ENCODE measurements at regions not wholly inside any gene's neighbourhood (a gene's known extent, or its start where the extent isn't known, plus 50 kb on each side); places are given as distances from the start of the nearest gene placed in this dataset.
"Not testable (repeated sequence)": the region's sequence is repeated elsewhere in the genome, so short reads cannot be mapped to it uniquely, and the experiment has no call there.

DNA sequence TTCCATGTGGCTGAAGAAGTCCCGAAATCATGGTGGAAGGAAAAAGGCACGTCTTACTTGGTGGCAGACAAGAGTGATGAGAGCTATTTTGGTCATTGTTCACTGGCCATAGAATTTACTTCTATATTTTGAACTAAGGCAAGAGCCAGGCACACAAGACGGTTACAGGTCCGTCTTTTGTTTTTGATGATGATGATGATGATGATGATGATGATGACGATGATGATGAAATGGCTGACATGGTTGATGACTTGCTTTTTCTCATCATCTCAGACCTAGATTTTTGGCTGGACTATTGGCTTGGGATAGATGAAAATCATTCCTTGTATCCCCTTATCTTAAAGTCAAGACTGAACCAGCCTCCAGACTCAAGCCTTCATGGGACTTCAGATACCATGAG is 88.7 kb upstream of the ZNF195 start:
- not testable (repeated sequence) for H3K4me3 ChIP-seq (ENCODE audit: low read depth in 1 of 2, low read length in 2 of 2); H3K27ac ChIP-seq (ENCODE audit: low read length); H3K27me3 ChIP-seq (ENCODE audit: low read depth, low read length); H3K9me3 ChIP-seq (ENCODE audit: control insufficient read depth in 1 of 2, low read length in 2 of 2); H3K4me1 ChIP-seq (ENCODE audit: control insufficient read depth in 1 of 2, insufficient read depth in 2 of 2, low read length in 2 of 2); H3K36me3 ChIP-seq (ENCODE audit: control insufficient read depth in 1 of 2, insufficient read depth in 2 of 2, low read length in 2 of 2)

DNA sequence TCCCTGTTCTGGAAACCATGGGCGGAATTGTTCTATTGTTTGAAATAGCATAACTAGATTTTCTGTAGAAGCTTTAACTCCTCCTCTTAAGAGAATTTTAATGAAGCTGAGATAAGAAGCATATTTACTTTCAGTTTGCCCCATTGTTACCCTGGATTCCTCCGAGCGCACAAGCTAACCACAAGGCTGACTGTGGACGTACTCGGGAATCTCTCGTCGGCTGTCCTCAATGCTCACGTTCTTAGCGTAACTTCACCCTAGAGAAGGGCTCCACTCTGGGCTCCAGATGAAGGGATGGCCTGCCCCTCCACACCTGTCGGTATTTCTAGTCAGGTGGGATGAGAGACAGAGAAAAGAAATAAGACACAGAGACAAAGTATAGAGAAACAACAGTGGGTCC is 76.7 kb upstream of the ZNF195 start:
- not testable (repeated sequence) for H3K4me1 ChIP-seq (ENCODE audit: control insufficient read depth in 1 of 2, insufficient read depth in 2 of 2, low read length in 2 of 2); H3K27ac ChIP-seq (ENCODE audit: low read length); H3K36me3 ChIP-seq (ENCODE audit: control insufficient read depth in 1 of 2, insufficient read depth in 2 of 2, low read length in 2 of 2); H3K4me3 ChIP-seq (ENCODE audit: low read depth in 1 of 2, low read length in 2 of 2); H3K27me3 ChIP-seq (ENCODE audit: low read depth, low read length); H3K9me3 ChIP-seq (ENCODE audit: control insufficient read depth in 1 of 2, low read length in 2 of 2)

DNA sequence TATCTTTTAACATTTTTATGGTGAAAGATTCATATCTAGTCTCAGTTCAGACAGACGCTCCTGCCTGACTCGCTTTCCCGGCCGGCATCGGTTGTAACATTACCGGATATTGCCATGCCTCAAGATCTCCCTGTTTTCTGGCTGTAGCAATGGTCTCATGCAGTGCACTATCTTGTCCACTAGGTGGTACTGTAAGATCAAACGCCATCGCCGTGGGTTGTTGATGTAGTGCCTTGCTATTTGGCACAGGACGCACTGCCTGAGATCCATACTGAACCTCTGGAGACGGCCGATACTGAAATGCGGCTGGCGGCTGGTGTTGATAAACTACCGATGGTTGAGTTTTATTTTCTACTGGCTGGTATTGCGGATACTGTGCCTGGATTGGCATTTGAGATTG is 75.9 kb upstream of the ZNF195 start:
- H3K36me3 ChIP-seq (ENCODE audit: control insufficient read depth in 1 of 2, insufficient read depth in 2 of 2, low read length in 2 of 2); H3K27me3 ChIP-seq (ENCODE audit: low read depth, low read length); H3K4me3 ChIP-seq (ENCODE audit: low read depth in 1 of 2, low read length in 2 of 2); H3K27ac ChIP-seq (ENCODE audit: low read length); H3K4me1 ChIP-seq (ENCODE audit: control insufficient read depth in 1 of 2, insufficient read depth in 2 of 2, low read length in 2 of 2); H3K9me3 ChIP-seq (ENCODE audit: control insufficient read depth in 1 of 2, low read length in 2 of 2): not testable (repeated sequence)

DNA sequence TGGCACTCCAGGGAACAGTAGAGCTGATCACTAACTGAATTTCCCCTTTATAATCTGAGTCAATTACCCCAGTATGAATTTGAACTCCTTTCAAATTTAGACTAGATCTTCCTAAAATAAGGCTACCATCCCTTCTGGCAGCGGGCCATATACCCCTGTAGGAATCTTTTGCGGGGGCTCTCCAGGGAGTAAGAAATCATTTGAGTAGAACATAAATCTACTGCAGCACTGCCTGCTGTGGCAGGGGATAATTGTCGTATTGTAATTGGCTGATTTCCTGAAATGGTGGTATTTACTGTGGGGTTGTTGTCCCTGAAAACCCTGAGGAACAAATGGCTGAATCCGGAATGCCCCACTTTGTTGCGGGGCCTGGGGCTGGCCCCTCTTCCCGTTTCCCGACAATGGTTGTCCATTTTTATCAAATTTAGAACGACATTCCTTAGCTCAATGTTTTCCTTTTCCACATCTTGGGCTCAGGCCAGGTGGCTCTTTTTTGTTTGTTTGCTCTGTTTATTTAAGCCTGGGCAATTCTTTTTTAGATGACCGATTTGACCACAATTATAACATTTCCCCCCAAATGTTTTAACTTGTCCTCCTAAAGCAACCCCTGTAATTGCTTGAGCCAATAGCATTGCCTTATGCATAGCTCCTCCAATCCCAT is 74.8 kb upstream of the ZNF195 start:
- H3K4me1 ChIP-seq (ENCODE audit: control insufficient read depth in 1 of 2, insufficient read depth in 2 of 2, low read length in 2 of 2); H3K4me3 ChIP-seq (ENCODE audit: low read depth in 1 of 2, low read length in 2 of 2); H3K27me3 ChIP-seq (ENCODE audit: low read depth, low read length); H3K27ac ChIP-seq (ENCODE audit: low read length); H3K9me3 ChIP-seq (ENCODE audit: control insufficient read depth in 1 of 2, low read length in 2 of 2); H3K36me3 ChIP-seq (ENCODE audit: control insufficient read depth in 1 of 2, insufficient read depth in 2 of 2, low read length in 2 of 2): not testable (repeated sequence)

DNA sequence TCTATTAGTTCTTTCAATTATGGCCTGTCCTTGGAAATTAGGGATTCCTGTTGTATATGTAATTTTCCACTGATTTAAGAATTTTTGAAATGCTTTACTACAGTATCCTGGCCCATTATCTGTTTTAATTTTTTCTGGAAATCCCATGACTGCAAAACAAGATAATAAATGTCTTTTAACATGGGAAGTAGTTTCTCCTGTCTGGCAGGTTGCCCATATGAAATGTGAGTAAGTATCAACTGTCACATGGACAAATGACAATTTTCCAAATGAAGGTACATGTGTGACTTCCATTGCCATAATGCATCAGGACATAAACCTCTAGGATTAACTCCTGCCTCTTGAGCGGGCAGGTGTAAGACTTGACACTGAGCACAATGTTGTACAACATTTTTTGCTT is 71.9 kb upstream of the ZNF195 start:
- H3K27me3 ChIP-seq (ENCODE audit: low read depth, low read length); H3K36me3 ChIP-seq (ENCODE audit: control insufficient read depth in 1 of 2, insufficient read depth in 2 of 2, low read length in 2 of 2); H3K4me3 ChIP-seq (ENCODE audit: low read depth in 1 of 2, low read length in 2 of 2); H3K27ac ChIP-seq (ENCODE audit: low read length); H3K4me1 ChIP-seq (ENCODE audit: control insufficient read depth in 1 of 2, insufficient read depth in 2 of 2, low read length in 2 of 2); H3K9me3 ChIP-seq (ENCODE audit: control insufficient read depth in 1 of 2, low read length in 2 of 2): not testable (repeated sequence)

DNA sequence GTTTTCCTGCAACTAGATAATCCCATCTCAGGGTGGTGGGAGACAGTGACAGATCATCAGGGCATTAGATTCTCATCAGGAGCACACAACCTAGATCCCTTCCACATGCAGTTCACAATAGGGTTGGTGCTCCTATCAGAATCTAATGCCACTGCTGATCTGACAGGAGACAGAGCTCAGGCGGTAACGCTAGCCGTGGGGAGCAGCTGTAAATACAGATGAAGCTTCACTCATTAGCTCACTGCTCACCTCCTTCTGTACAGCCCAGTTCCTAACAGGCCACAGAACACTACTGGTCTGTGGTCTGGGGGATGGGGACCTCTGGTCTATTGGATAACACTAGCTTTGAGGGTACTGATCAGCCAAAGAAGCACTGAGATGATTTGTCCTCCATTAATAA is 66.6 kb upstream of the ZNF195 start:
- H3K27ac ChIP-seq (ENCODE audit: low read length); H3K4me1 ChIP-seq (ENCODE audit: control insufficient read depth in 1 of 2, insufficient read depth in 2 of 2, low read length in 2 of 2); H3K4me3 ChIP-seq (ENCODE audit: low read depth in 1 of 2, low read length in 2 of 2); H3K9me3 ChIP-seq (ENCODE audit: control insufficient read depth in 1 of 2, low read length in 2 of 2); H3K36me3 ChIP-seq (ENCODE audit: control insufficient read depth in 1 of 2, insufficient read depth in 2 of 2, low read length in 2 of 2); H3K27me3 ChIP-seq (ENCODE audit: low read depth, low read length): not testable (repeated sequence)

DNA sequence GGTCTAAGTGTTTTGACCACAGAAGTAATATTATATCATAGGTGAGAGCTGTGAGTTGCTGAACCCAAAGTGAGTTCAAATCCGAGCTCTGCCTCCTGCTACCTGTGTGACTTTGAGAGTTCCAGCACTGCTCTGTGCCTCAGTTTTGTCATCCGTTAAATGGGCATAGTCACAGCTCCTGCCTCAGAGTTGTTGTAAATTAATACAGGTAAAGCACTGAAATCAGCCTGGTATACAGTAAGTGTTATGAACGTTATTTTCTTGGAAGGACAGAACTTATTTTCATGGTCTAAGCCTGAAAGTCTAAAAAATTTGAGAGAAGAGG is 65.4 kb upstream of the ZNF195 start:
- H3K27ac ChIP-seq (ENCODE audit: low read length); H3K36me3 ChIP-seq (ENCODE audit: control insufficient read depth in 1 of 2, insufficient read depth in 2 of 2, low read length in 2 of 2); H3K27me3 ChIP-seq (ENCODE audit: low read depth, low read length); H3K4me1 ChIP-seq (ENCODE audit: control insufficient read depth in 1 of 2, insufficient read depth in 2 of 2, low read length in 2 of 2); H3K4me3 ChIP-seq (ENCODE audit: low read depth in 1 of 2, low read length in 2 of 2); H3K9me3 ChIP-seq (ENCODE audit: control insufficient read depth in 1 of 2, low read length in 2 of 2): not testable (repeated sequence)

DNA sequence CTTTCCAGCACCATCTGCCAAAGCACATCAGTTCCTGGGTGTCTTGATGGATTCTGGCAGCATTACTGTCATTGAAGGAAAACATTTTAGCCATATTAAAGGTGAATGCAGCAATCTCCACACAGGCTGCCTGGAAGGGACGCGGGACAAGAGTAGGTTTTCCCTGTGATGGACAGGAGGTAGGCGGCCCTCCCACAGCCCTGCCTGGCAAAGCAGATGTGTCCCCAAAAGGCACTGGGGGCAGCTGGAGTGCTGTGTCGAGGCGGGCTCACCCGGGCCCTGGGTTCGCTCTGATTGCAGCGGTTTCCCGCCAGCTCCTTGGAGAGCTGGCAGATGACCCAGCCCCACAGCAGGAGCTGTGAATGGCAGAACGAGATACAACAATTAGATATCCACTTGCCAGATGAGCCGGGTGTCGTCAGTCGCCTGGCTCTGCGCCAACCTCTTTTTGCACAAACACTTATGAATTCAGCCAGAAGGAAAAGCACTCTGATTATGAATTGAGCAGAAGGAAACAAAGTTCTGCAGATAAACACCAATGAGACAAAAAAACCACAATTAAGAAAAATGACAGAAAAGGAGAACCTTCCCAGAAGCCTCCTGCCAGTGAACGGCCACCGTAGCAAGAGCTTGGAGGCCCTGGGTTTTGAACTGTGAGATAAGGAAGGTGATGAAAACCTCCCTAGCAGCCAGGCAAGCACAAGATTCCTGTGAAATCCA is 64.9 kb upstream of the ZNF195 start:
- not testable (repeated sequence) for H3K36me3 ChIP-seq (ENCODE audit: control insufficient read depth in 1 of 2, insufficient read depth in 2 of 2, low read length in 2 of 2); H3K4me1 ChIP-seq (ENCODE audit: control insufficient read depth in 1 of 2, insufficient read depth in 2 of 2, low read length in 2 of 2); H3K4me3 ChIP-seq (ENCODE audit: low read depth in 1 of 2, low read length in 2 of 2); H3K27ac ChIP-seq (ENCODE audit: low read length); H3K27me3 ChIP-seq (ENCODE audit: low read depth, low read length); H3K9me3 ChIP-seq (ENCODE audit: control insufficient read depth in 1 of 2, low read length in 2 of 2)

DNA sequence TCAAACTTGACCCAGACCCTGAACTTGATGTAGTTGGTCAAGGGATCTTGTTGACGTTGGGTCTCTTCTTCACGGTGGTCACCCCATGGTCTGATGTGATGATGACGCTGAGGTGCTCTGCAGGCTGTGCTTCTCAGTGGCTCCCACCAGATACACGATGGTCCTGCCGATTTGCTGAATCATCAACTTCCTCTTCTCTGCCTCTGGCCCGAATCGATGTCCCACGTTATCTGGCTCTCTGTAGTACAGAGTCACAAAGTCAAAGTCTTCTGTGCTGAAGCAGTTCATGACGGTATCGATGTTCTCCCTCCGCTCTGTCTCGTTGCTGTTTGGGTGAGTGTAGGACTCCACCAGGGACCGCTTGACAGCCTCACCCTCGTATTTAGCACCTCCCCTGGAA is 58.5 kb upstream of the ZNF195 start:
- H3K4me3 ChIP-seq (ENCODE audit: low read depth in 1 of 2, low read length in 2 of 2); H3K9me3 ChIP-seq (ENCODE audit: control insufficient read depth in 1 of 2, low read length in 2 of 2); H3K27ac ChIP-seq (ENCODE audit: low read length); H3K4me1 ChIP-seq (ENCODE audit: control insufficient read depth in 1 of 2, insufficient read depth in 2 of 2, low read length in 2 of 2); H3K27me3 ChIP-seq (ENCODE audit: low read depth, low read length); H3K36me3 ChIP-seq (ENCODE audit: control insufficient read depth in 1 of 2, insufficient read depth in 2 of 2, low read length in 2 of 2): not testable (repeated sequence)

DNA sequence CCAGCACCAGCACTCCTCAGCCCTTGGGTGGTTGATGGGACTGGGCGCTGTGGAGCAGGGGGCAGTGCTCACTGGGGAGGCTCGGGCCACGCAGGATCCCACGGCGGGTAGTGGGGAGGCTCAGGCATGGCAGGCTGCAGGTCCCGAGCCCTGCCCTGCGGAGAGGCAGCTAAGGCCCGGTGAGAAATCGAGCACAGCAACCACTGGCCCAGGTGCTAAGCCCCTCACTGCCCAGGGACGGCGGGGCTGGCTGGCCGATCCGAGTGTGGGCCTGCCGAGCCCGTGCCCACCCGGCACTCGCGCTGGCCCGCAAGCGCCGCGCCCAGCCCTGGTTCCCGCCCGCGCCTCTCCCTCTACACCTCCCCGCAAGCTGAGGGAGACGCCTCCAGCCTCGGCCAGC is 56.0 kb upstream of the ZNF195 start:
- no peaks in the 10 kb centered on the region for H3K4me1 ChIP-seq (ENCODE audit: control insufficient read depth in 1 of 2, insufficient read depth in 2 of 2, low read length in 2 of 2)

DNA sequence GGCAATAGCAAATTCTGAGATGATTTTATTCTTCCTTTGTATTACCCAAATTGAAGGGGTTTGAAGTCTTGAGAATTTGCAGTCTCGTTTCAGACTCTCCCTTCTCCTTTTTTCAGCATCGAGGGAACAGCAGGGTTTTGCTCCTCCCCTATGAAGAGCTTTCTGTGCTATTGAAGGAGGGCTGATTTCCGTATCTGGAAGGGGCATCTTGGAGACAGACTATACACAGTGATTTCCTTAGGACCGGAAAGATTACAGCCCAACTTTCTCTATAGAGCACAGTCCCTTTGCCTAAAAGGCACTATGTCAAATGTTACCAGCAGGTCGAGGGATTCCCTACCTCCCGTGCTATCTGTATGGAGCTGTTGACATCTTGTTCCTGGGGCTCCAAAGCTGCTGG is 50.2 kb upstream of the ZNF195 start:
- H3K36me3 ChIP-seq (ENCODE audit: control insufficient read depth in 1 of 2, insufficient read depth in 2 of 2, low read length in 2 of 2); H3K27me3 ChIP-seq (ENCODE audit: low read depth, low read length); H3K4me3 ChIP-seq (ENCODE audit: low read depth in 1 of 2, low read length in 2 of 2); H3K27ac ChIP-seq (ENCODE audit: low read length); H3K4me1 ChIP-seq (ENCODE audit: control insufficient read depth in 1 of 2, insufficient read depth in 2 of 2, low read length in 2 of 2); H3K9me3 ChIP-seq (ENCODE audit: control insufficient read depth in 1 of 2, low read length in 2 of 2): not testable (repeated sequence)

More for the DNA sequence above, 56.0 kb upstream of the ZNF195 start:
- no peaks in the 10 kb centered on the region for H3K9me3 ChIP-seq (ENCODE audit: control insufficient read depth in 1 of 2, low read length in 2 of 2)
- no peak overlapping the region for H3K4me3 ChIP-seq (ENCODE audit: low read depth in 1 of 2, low read length in 2 of 2)
- no peaks in the 10 kb centered on the region for H3K27me3 ChIP-seq (ENCODE audit: low read depth, low read length)
- no peak overlapping the region for H3K27ac ChIP-seq (ENCODE audit: low read length)
- H3K36me3 ChIP-seq (ENCODE audit: control insufficient read depth in 1 of 2, insufficient read depth in 2 of 2, low read length in 2 of 2): no peaks in the 10 kb centered on the region

All from muscle layer of duodenum (tissue), 2 donors.